HS-5 (cell line): ENCODE measurements at regions not wholly inside any gene's neighbourhood (a gene's known extent, or its start where the extent isn't known, plus 50 kb on each side); places are given as distances from the start of the nearest gene placed in this dataset.
"Not testable (repeated sequence)": the region's sequence is repeated elsewhere in the genome, so short reads cannot be mapped to it uniquely, and the experiment has no call there.

Experiments
- DNase-seq: peaks from one replicate; pipeline ENCODE4 v3.0.0-alpha.2; 2012; ENCODE audit warnings: low read depth

DNA sequence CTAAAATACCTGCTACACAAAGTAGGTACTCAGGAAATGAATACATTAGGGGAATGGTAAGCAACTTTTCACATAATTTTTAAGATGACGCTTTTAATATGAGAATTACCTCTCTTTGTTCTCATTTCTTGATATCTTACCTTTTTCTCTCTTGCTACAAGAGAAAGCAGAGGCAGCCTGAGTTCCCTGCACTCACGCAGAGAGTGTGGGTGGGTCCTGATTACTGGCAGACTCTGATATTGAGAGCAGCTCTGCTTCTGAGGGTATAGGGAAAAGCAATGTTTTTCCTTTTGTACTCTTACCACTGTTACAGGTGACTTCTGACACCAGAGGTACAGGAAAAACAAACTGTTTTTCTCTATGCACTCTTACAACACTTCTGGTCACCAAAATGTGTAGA is 420.2 kb upstream of the TMTC1 start:
- no peak for DNase-seq

DNA sequence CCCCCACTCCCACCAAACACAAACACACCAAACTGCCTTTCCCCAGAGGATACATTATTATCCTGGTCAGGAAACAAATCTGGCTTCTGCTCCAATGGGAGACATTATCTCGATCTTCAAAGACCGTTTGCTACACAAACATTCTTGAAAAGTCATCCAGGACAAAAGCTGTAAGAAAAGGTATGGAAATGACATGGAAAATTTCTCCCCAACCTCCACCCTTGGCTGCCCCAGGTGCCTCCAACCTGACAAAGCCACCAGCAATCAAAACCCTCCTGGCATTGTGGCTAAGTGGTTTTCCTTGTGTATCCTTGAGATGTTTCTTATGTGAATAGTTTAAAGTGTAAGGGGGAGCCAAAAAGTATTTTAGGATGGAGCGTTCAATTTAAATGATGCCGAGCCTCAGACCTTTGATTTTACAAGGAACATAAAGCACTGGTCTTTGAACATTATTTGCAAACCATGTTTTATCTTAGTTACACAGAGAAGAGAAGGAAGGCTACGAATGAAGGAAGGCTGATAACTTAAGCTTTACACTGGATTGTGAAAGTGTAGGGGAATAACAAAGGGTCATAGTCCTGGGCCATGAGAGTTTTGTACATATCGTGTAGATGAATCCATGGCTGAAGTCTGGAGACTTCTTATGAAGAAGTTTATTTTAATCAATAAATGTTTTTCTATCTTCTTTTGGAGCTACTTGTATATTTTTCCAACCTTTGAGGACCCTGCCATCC is 418.9 kb upstream of the TMTC1 start:
- DNase-seq = no peak

GRCh38 chr12:30201301-30202160 is 417.8 kb upstream of the TMTC1 start:
- no peak for DNase-seq

- DNase-seq = no peak
Observed at GRCh38 chr12:30200864-30201263, 417.1 kb upstream of the TMTC1 start.

DNA sequence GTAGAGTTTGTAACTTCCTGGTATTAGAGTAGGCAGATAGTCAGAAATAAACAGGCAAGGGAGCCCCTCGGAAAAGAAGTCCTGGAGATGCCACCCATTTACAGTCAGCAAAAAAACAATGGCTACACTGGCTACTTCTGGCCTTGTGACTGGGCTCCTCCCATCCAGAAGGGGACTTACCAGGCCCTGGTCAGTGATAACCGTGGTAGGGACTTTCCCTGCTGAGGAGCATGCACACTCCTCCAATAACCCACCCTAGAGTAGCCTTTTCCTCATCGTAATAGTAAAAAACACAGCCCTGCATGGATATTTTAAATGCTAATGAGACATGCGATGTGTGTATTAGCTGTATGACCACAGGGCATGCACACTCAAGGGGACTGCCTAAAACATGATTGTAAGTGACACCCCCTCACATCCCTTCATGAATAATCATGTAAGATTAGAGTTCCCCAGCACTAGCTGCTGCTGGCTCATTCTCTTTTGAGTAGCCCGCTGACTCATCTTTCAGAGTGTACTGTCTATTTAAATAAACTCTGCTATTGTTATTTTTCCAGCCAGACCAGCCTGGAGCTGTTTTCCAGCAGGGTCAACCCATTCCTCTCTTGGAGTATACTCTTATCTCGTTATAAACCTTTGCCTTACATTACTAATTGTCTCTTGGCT is 413.8 kb upstream of the TMTC1 start:
- peak; percentile 18 for DNase-seq

DNA sequence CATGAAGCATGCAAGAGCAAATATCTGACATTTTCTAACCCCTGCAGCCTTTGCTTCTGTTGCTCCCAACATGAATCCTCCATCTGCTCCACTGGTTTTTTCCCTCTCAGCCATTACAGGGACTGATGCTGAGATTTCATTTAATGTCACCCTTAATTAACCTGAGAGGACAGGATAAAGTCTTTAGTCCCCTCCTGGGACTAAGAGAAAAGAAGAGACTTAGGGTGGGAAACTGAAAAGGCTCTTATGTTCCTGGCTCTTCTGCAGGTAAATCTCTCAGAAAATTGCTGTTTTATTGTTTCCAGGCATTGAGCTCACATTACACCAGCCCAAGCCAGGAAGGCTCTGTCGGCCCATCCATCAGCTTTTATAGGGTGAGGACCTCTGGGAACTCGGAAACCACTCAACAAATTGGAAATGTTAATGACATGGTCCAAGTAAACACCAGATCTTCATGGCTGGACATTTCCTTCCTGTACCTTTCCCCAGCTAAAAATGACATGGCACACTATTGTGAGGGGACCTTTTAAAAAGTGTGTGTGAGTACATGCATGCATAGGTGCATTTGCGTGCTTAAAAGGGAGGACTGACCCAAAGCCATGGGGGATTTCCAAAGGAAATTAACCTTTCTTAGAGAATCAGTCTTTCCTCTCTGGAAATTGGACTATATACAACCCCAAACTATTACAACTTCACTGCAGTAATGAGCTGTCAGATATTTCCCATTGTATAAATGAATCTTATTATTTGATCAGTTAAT is 408.1 kb upstream of the TMTC1 start:
- DNase-seq = no peak

DNA sequence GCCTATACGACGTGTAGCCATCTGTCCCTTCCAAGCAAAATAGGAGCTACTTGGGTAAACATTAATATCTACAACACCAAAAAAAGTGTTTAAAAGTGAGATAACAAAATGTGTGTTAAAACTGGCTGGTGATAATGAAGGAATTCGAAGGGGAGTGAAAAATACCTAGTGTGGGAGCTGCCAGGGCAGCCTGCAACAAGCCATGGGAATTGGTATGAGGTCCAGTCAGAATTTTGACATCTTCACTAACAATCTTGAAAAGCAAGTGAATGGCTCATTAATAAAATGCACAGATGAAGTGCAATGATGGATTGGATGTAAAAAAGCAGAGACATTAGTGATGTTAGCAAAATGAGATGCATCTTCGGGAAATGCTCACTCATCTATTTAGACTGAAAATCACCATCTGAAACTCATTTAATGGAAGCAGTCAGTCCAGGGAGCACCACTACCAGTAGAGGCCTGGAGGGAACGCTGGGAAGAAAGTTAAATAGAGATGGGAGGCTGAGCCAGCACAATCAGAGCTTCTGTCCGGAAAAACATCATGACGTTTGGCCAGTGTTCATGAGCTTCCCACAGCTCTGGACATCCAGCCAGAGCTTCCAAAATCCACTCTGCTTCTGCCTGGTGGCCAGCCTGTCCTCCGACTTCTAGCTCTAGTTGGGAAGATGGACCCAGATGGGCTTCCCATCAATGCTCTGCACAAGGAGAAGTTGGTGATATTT is 405.0 kb upstream of the TMTC1 start:
- DNase-seq = no peak

GRCh38 chr12:30187426-30187825 is 403.7 kb upstream of the TMTC1 start:
- DNase-seq = no peak

DNA sequence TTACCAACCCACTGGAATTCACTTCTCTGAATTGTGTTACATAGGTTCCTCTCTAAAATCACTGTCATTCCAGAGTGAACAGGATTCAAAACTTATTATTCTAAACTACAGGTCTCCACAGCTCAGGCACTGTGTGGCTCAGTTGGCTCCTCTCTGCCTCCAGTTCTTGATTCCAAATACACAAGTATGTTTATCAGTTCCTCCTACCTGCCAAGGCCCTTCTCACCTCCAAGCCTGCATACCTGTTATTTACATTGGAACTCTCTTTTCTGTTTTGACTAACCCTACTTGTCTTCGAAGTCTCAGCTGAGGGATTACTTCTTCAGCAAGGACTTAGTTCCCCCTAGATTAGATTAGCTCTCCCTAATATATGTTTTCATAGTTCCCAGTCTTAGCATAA is 397.6 kb upstream of the TMTC1 start:
- no peak for DNase-seq

DNA sequence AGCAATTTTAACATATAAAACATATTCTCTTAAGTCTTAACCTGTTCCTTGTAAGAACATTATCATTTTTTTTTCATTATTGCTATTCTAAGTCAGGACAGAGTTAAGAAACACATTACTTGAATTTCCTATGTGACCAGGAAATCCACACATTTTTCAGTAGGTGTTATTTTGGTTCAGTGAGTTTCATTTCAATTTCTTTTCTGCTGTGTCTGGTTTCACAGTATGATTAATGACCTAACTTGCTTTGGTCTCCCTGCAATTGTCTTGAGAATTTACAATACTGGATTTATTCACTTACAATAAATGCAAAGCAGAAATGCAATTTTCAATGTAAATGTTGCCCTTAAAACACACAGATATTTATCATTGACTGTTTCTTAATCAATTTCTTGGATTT is 396.9 kb upstream of the TMTC1 start:
- no peak for DNase-seq

DNA sequence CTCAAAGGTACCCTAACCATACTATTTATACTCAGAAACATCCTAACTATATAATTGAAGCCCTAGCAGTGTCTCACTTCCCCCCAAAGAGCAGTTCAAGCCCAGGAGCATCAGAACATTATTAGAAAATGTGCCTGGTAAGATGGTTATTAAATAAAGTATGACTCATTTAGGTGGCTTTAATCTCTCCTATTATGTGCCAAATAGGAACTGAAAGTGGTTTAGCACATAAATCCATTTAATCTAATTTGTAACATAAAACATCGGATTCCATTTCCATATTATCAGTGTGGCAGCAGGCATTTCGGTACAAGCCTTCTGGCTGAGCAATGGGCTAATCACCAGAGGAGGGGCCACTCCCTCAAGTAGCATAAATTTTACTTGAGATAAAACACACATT is 395.2 kb upstream of the TMTC1 start:
- no peak for DNase-seq

DNA sequence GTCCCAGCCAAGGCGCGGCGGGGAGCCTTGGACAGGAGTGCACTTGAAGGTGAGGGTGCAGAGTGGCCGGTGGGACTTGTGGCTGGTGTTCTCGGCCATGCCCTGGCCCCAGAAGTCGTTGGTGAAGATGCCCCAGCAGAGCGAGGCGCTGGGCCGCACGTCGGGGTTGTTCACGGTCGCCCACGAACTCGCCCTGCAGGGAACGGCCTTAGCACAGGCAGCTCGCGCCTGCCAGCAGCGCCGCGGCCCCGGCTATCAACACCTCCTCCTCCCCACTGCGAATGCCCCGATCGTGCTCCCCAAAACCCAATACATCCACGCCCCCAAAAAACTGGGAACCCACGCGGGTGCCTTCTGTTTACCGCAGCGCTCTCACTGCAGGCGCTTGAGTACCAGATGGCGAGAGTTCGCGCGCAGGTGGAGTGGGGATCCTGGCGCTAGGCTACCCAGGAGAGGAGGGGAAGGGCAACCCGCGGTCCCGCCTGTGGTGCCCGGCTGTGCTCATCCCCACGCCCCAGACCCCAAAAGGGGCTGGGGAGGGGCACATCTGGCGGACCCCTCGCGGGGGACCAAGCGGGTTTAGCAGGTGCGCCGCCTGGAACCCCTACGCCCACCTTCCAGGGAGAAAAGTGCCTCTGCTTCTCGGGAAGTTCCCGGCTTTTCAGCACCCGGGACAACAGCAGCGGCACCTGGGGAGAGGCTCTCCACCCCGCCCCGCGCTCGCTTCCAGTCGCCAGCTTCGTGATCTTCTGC is 386.3 kb upstream of the TMTC1 start:
- DNase-seq = no peak

- DNase-seq = peak; percentile 61
Observed at GRCh38 chr12:30166006-30166795, 382.5 kb upstream of the TMTC1 start.

- no peak for DNase-seq
Observed at GRCh38 chr12:30164382-30165318, 380.9 kb upstream of the TMTC1 start.

DNA sequence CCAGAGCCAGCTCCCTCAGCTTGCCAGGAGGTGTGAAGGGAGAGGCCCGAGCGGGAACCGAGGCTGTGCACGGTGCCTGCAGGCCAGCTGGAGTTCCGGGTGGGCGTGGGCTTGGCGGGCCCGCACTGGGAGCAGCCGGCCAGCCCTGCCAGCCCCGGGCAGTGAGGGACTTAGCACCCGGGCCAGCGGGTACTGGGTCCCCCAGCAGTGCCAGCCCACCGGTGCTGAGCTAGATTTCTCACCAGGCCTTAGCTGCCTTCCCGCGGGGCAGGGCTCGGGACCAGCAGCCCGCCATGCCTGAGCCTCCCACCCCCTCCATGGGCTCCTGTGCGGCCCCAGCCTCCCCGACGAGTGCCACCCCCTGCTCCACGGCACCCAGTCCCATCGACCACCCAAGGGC is 373.1 kb upstream of the TMTC1 start:
- not testable (repeated sequence) for DNase-seq

DNA sequence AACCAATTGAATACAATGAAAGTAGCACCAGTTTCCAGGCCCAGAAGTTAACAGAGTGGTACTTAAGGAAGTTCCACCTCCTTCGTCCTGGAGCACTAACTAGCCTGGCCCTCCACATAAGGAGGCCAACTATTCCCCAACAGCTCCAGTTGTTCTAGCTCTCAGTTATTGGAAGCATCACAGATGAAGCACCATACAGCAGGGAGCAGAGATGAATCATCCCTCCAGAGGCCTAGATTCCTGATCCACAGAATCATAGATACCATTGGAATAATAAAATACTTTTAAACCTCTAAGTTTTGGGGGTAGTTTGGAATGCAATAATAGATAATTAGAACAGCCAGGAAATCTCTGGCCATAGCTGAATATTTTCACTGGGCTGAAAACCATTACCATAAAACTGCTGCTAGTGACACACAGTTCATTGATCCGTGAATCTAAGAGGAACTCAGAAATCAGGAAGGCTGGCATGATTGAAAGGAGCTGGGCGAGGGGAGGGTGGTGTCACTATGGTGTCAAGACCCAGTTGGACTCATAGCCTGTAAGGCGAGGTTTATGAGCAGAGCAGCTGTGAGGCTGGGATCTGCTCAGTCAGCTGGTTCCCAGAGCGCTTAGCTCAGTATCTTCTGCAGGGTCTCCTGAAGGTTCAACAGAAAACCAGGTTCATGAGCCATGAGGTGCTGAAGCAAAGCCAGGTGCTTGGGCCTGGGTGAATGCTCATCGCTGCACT is 371.4 kb upstream of the TMTC1 start:
- peak; percentile 40 for DNase-seq

DNA sequence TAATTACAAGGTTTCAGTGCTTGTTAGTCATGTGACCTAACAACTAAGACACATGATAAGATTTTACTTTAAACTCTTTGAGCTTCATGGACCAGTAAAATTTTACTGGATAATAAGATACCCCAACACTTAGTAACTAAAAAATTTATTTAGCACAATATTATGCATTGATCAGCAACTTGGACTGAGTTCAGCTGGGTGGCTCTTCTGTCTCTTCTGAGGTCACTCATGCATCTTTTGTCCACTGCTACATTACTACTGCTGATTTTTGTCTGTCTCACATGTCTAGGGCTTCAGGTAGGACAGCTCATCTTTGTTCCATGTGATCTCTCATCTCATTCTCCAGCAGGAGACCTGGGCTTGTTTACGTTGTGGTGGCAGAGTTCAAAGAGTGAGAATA is 370.2 kb upstream of the TMTC1 start:
- no peak for DNase-seq

DNA sequence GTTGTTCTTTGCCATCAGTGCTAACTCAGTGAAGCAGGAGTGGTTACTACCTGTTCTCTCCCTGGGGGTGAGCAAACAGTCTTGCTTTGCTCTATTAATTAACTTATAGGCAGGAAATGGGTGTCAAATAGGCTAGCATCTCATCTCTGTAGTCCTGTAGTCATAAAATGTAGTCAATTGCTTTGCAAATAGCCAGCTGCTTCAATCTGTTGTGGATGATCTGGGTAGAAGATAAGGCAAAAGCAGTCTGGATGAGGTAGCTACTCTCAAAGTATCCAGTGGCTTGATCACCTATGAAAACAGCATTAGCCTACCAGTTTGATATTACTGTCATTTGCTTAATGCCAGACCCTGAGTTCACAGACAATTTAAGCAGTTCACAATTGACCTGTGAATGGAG is 369.0 kb upstream of the TMTC1 start:
- DNase-seq = no peak
